Caco-2 (cell line): ENCODE measurements at regions not wholly inside any gene's neighbourhood (a gene's known extent, or its start where the extent isn't known, plus 50 kb on each side); places are given as distances from the start of the nearest gene placed in this dataset.

Experiments
- BruUV-seq: library from RNA; stranded (reverse); fragments of 400-500 nt; replicated peaks from 2 replicates; lab custom pipeline; 2021; lab: Mats Ljungman, UMichigan
- CTCF ChIA-PET: fragments of 300-600 bp; sonication (Branson Sonifier 250); formaldehyde crosslinking; loops from one replicate; lab custom pipeline; 2022; ENCODE audit warnings: antibody characterized with exemption; lab: Charles Lee
- POLR2A ChIA-PET: fragments of 300-600 bp; sonication (Branson Sonifier 250); formaldehyde crosslinking; loops from one replicate; lab custom pipeline; 2022; ENCODE audit warnings: antibody characterized with exemption; lab: Charles Lee
- DNase-seq, 2 experiments: peaks; one replicate each; pipeline versions ENCODE4 v3.0.0 to v3.0.0-alpha.2; 2020 to 2022
- H3K27me3 ChIP-seq: replicated peaks from 2 replicates; pipeline ENCODE4 v1.6.0; 2011; ENCODE audit warnings: low read length; ENCODE audit not compliant: control insufficient read depth, insufficient read depth
- H3K36me3 ChIP-seq: 2 replicates; pipeline ENCODE4 v1.5.1; 2011; ENCODE audit warnings: low read length; ENCODE audit not compliant: control insufficient read depth, insufficient read depth
- H3K4me1 ChIP-seq: fragments of 250-450 bp; sonication (Bioruptor Pico); 2 replicates; pipeline ENCODE4 v1.5.1; 2020; ENCODE audit warnings: mild to moderate bottlenecking
- H3K4me3 ChIP-seq: 2 replicates; pipeline ENCODE4 v1.5.1; 2011; ENCODE audit warnings: low read depth, mild to moderate bottlenecking, control low read depth, low read length
- H3K9me3 ChIP-seq: fragments of 250-450 bp; sonication (Bioruptor Pico); 2 replicates; pipeline ENCODE4 v1.5.1; 2020; ENCODE audit warnings: mild to moderate bottlenecking, moderate library complexity
- H3K27ac Mint-ChIP-seq: one replicate; pipeline ENCODE4 v1.8.0; 2022; ENCODE audit warnings: mixed read lengths; ENCODE audit not compliant: unreplicated experiment
- H3K27me3 Mint-ChIP-seq: one replicate; pipeline ENCODE4 v1.8.0; 2022; ENCODE audit warnings: mixed read lengths; ENCODE audit not compliant: insufficient read depth, unreplicated experiment
- H3K36me3 Mint-ChIP-seq: one replicate; pipeline ENCODE4 v1.8.0; 2022; ENCODE audit warnings: mild to moderate bottlenecking, mixed read lengths; ENCODE audit not compliant: insufficient read depth, unreplicated experiment
- H3K4me1 Mint-ChIP-seq: one replicate; pipeline ENCODE4 v1.8.0; 2022; ENCODE audit warnings: low read depth, mixed read lengths; ENCODE audit not compliant: unreplicated experiment
- H3K4me3 Mint-ChIP-seq: one replicate; pipeline ENCODE4 v1.8.0; 2022; ENCODE audit warnings: mild to moderate bottlenecking, moderate library complexity, mixed read lengths; ENCODE audit not compliant: unreplicated experiment
- H3K9me3 Mint-ChIP-seq: one replicate; pipeline ENCODE4 v1.8.0; 2022; ENCODE audit warnings: mixed read lengths; ENCODE audit not compliant: unreplicated experiment
- CTCF ChIP-seq, 2 experiments: fragments of 200-600 bp in 1 of 2; IDR thresholded peaks; 1 replicate in 1 of 2; 2 replicates in 1 of 2; pipeline versions ENCODE4 v1.5.1 to v1.8.0; 2011 to 2022; ENCODE audit warnings: antibody characterized with exemption in 1 of 2, control low read depth in 1 of 2, inconsistent platforms in 1 of 2, low read depth in 1 of 2, low read length in 1 of 2, mild to moderate bottlenecking in 1 of 2, moderate library complexity in 1 of 2; ENCODE audit not compliant: insufficient read depth in 1 of 2, severe bottlenecking in 1 of 2, unreplicated experiment in 1 of 2
- intact Hi-C: fragments of 100-400 bp; cut with micrococcal nuclease; formaldehyde crosslinking; loops from one replicate; pipeline ENCODE4 v1.10.0; 2022; ENCODE audit not compliant: unreplicated experiment

DNA sequence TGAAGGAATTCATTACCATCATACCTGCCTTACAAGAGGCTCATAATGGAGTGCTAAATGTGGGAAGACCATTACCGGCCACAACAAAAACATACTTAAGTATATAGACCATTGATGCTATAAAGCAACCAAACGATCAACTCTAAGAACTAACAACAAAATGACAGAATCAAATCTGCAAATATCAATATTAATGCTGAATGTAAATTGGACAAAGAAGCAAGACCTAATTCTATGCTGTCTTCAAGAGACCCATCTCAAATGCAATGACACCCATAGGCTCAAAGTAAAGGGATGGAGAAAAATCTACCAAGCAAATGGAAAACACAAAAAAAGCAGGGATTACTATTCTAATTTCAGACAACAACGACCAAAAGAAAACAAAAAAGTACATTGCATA is 52.3 kb upstream of the GPC6 start:
- no peaks in the 10 kb centered on the region for H3K36me3 Mint-ChIP-seq
- Histone ChIP-seq H3K9me3 (no peaks in the 10 kb centered on the region), H3K36me3 (no peaks in the 10 kb centered on the region), H3K4me1 (no peaks in the 10 kb centered on the region), H3K4me3 (no peak overlapping the region), H3K27me3 (no peaks in the 10 kb centered on the region)
- H3K27me3 Mint-ChIP-seq, result peaks cover 4% of the 10 kb centered on the region
- H3K9me3 Mint-ChIP-seq, result peaks cover 8% of the 10 kb centered on the region
- intact Hi-C loops, result no loop called here
- TF ChIP-seq CTCF (IDR thresholded peaks at IDR 0.05; ENCODE audit: insufficient read depth in 1 of 2, low read depth in 1 of 2, low read length in 1 of 2, severe bottlenecking in 1 of 2, unreplicated experiment in 1 of 2), result no peak
- CTCF ChIA-PET, result no interaction called here
- H3K4me3 Mint-ChIP-seq, result no peak overlapping the region
- POLR2A ChIA-PET, result no interaction called here
- no peaks in the 10 kb centered on the region for H3K4me1 Mint-ChIP-seq
- BruUV-seq, result no TSS peak
- H3K27ac Mint-ChIP-seq, result no peak overlapping the region
- DNase-seq, result no peak
